CD4-positive, alpha-beta T cell treated with Interleukin-6 for 4 hours (primary cell): ENCODE measurements at regions not wholly inside any gene's neighbourhood (a gene's known extent, or its start where the extent isn't known, plus 50 kb on each side); places are given as distances from the start of the nearest gene placed in this dataset.
"Not testable (repeated sequence)": the region's sequence is repeated elsewhere in the genome, so short reads cannot be mapped to it uniquely, and the experiment has no call there.

Source experiments
- DNase-seq: peaks from one replicate; pipeline ENCODE4 v3.0.0-alpha.2; 2020; ENCODE audit warnings: mixed read lengths

GRCh38 chr10:47622719-47623118 is 99.3 kb upstream of the AGAP9 start:
- not testable (repeated sequence) for DNase-seq

- DNase-seq: not testable (repeated sequence)
Measured at GRCh38 chr10:47619300-47620012, 96.0 kb upstream of the AGAP9 start.

GRCh38 chr10:47609311-47609710 is 85.9 kb upstream of the AGAP9 start:
- DNase-seq: not testable (repeated sequence)

GRCh38 chr10:47605791-47606773 is 82.6 kb upstream of the AGAP9 start:
- DNase-seq: not testable (repeated sequence)

GRCh38 chr10:47600604-47601003 is 77.2 kb upstream of the AGAP9 start:
- not testable (repeated sequence) for DNase-seq

GRCh38 chr10:47600127-47600526 is 76.7 kb upstream of the AGAP9 start:
- DNase-seq: not testable (repeated sequence)

GRCh38 chr10:47599657-47600056 is 76.2 kb upstream of the AGAP9 start:
- not testable (repeated sequence) for DNase-seq

GRCh38 chr10:47593805-47594204 is 70.4 kb upstream of the AGAP9 start:
- not testable (repeated sequence) for DNase-seq

GRCh38 chr10:47593129-47593528 is 69.7 kb upstream of the AGAP9 start:
- DNase-seq: not testable (repeated sequence)

GRCh38 chr10:47590956-47591355 is 67.5 kb upstream of the AGAP9 start:
- not testable (repeated sequence) for DNase-seq

GRCh38 chr10:47590534-47590933 is 67.1 kb upstream of the AGAP9 start:
- DNase-seq: not testable (repeated sequence)

- not testable (repeated sequence) for DNase-seq
Measured at GRCh38 chr10:47582051-47582450, 58.6 kb upstream of the AGAP9 start.

- DNase-seq: not testable (repeated sequence)
Measured at GRCh38 chr10:47580063-47580462, 56.6 kb upstream of the AGAP9 start.

- DNase-seq: not testable (repeated sequence)
Measured at GRCh38 chr10:47578547-47578946, 55.1 kb upstream of the AGAP9 start.
